ENCODE measurements at regions not wholly inside any gene's neighbourhood (a gene's known extent, or its start where the extent isn't known, plus 50 kb on each side); places are given as distances from the start of the nearest gene placed in this dataset.

- no peaks in the 10 kb centered on the region for H3K36me3 ChIP-seq
- TF ChIP-seq CTCF (IDR thresholded peaks at IDR 0.05), result no peak
- no peaks in the 10 kb centered on the region for H3K9me3 ChIP-seq
- intact Hi-C loops (cut with DNase I), result no loop called here
- no peak for DNase-seq (ENCODE audit: low spot score in 2 of 2)
- no peak overlapping the region for H3K27ac ChIP-seq
- H3K4me1 ChIP-seq, result no peaks in the 10 kb centered on the region
- no peaks in the 10 kb centered on the region for H3K27me3 ChIP-seq
- H3K4me3 ChIP-seq, result no peak overlapping the region
Observed at GRCh38 chr17:15161395-15161794, 103.7 kb downstream of the PMP22 start.

GRCh38 chr17:15157051-15157450 is 108.1 kb downstream of the PMP22 start:
- Histone ChIP-seq H3K4me3 (no peak overlapping the region), H3K4me1 (no peaks in the 10 kb centered on the region), H3K27ac (no peak overlapping the region), H3K27me3 (no peaks in the 10 kb centered on the region), H3K9me3 (no peaks in the 10 kb centered on the region), H3K36me3 (no peaks in the 10 kb centered on the region)
- no peak for TF ChIP-seq CTCF (IDR thresholded peaks at IDR 0.05)
- intact Hi-C loops (cut with DNase I), result no loop called here
- no peak for DNase-seq (ENCODE audit: low spot score in 2 of 2)

- no peaks in the 10 kb centered on the region for H3K36me3 ChIP-seq
- intact Hi-C loops (cut with DNase I), result no loop called here
- H3K27ac ChIP-seq, result no peak overlapping the region
- no peaks in the 10 kb centered on the region for H3K4me1 ChIP-seq
- no peak overlapping the region for H3K4me3 ChIP-seq
- H3K9me3 ChIP-seq, result no peaks in the 10 kb centered on the region
- DNase-seq (ENCODE audit: low spot score in 2 of 2), result no peak
- H3K27me3 ChIP-seq, result no peaks in the 10 kb centered on the region
- TF ChIP-seq CTCF (IDR thresholded peaks at IDR 0.05), result no peak
Observed at GRCh38 chr17:15154618-15155017, 110.5 kb downstream of the PMP22 start.

GRCh38 chr17:15145621-15146020 is 119.5 kb downstream of the PMP22 start:
- Histone ChIP-seq H3K4me3 (no peak overlapping the region), H3K36me3 (no peaks in the 10 kb centered on the region)
- intact Hi-C loops (cut with DNase I), result no loop called here

GRCh38 chr17:15143524-15143923 is 121.6 kb downstream of the PMP22 start:
- intact Hi-C loops (cut with DNase I), result no loop called here
- no peak for TF ChIP-seq CTCF (IDR thresholded peaks at IDR 0.05)

More at GRCh38 chr17:15145621-15146020, 119.5 kb downstream of the PMP22 start:
- no peaks in the 10 kb centered on the region for H3K9me3 ChIP-seq
- H3K27ac ChIP-seq, result no peak overlapping the region
- no peaks in the 10 kb centered on the region for H3K27me3 ChIP-seq
- no peaks in the 10 kb centered on the region for H3K4me1 ChIP-seq
- DNase-seq (ENCODE audit: low spot score in 2 of 2), result no peak
- TF ChIP-seq CTCF (IDR thresholded peaks at IDR 0.05), result no peak

GRCh38 chr17:15134363-15134762 is 130.8 kb downstream of the PMP22 start:
- no peak overlapping the region for H3K4me3 ChIP-seq
- H3K36me3 ChIP-seq, result no peaks in the 10 kb centered on the region
- intact Hi-C loops (cut with DNase I), result no loop called here
- TF ChIP-seq CTCF (IDR thresholded peaks at IDR 0.05), result no peak
- no peaks in the 10 kb centered on the region for H3K9me3 ChIP-seq
- DNase-seq (ENCODE audit: low spot score in 2 of 2), result no peak
- no peaks in the 10 kb centered on the region for H3K27me3 ChIP-seq
- no peaks in the 10 kb centered on the region for H3K4me1 ChIP-seq
- no peak overlapping the region for H3K27ac ChIP-seq

More at GRCh38 chr17:15143524-15143923, 121.6 kb downstream of the PMP22 start:
- Histone ChIP-seq H3K4me3 (no peak overlapping the region), H3K27me3 (no peaks in the 10 kb centered on the region), H3K9me3 (no peaks in the 10 kb centered on the region), H3K4me1 (no peaks in the 10 kb centered on the region), H3K27ac (no peak overlapping the region), H3K36me3 (no peaks in the 10 kb centered on the region)
- no peak for DNase-seq (ENCODE audit: low spot score in 2 of 2)

Measured in ascending aorta (tissue), 2 donors.